ENCODE measurements at regions not wholly inside any gene's neighbourhood (a gene's known extent, or its start where the extent isn't known, plus 50 kb on each side); places are given as distances from the start of the nearest gene placed in this dataset.

- TF ChIP-seq ZNF565 (CRISPR knock-in tag; conservative IDR thresholded peaks at IDR 0.05; ENCODE audit: low read depth) (no peak), ZFP30 (CRISPR knock-in tag; IDR thresholded peaks at IDR 0.05) (no peak), ZNF8 (CRISPR knock-in tag; IDR thresholded peaks at IDR 0.05) (no peak), ZNF70 (CRISPR knock-in tag; IDR thresholded peaks at IDR 0.05) (no peak), GLIS3 (CRISPR knock-in tag; IDR thresholded peaks at IDR 0.05) (no peak), RARB (CRISPR knock-in tag; IDR thresholded peaks at IDR 0.05) (no peak), ESRRG (CRISPR knock-in tag; IDR thresholded peaks at IDR 0.05) (no peak), ZC3H10 (CRISPR knock-in tag; IDR thresholded peaks at IDR 0.05) (no peak), ZFP3 (CRISPR knock-in tag; IDR thresholded peaks at IDR 0.05) (no peak), TCF4 (CRISPR knock-in tag; IDR thresholded peaks at IDR 0.05; ENCODE audit: borderline replicate concordance) (no peak)
Measured at GRCh38 chr18:73045037-73045436, 177.2 kb upstream of the NETO1 start.
